ENCODE measurements at regions not wholly inside any gene's neighbourhood (a gene's known extent, or its start where the extent isn't known, plus 50 kb on each side); places are given as distances from the start of the nearest gene placed in this dataset.
A peak's percentile ranks its signal among the peaks of the same experiment; 100 is the strongest.
"Not testable (repeated sequence)": the region's sequence is repeated elsewhere in the genome, so short reads cannot be mapped to it uniquely, and the experiment has no call there.

GRCh38 chr15:70580286-70580685 is 183.1 kb downstream of the UACA start:
- intact Hi-C loops (cut with DNase I), result no loop called here
- no peak for ATAC-seq (ENCODE audit: poor library complexity)
- DNase-seq, result no peak

- DNase-seq (no peak), ATAC-seq (ENCODE audit: poor library complexity) (no peak)
- intact Hi-C loops (cut with DNase I), result no loop called here
Observed at GRCh38 chr15:70579766-70580165, 183.6 kb downstream of the UACA start.

- intact Hi-C loops (cut with DNase I), result no loop called here
- DNase-seq (no peak), ATAC-seq (ENCODE audit: poor library complexity) (no peak)
Observed at GRCh38 chr15:70578196-70578595, 185.2 kb downstream of the UACA start.

- no peak for ATAC-seq (ENCODE audit: poor library complexity)
- DNase-seq, result no peak
- intact Hi-C loops (cut with DNase I), result no loop called here
Observed at GRCh38 chr15:70576696-70577095, 186.7 kb downstream of the UACA start.

GRCh38 chr15:70576276-70576675 is 187.1 kb downstream of the UACA start:
- DNase-seq, result no peak
- intact Hi-C loops (cut with DNase I), result no loop called here
- ATAC-seq (ENCODE audit: poor library complexity), result no peak

- DNase-seq (no peak), ATAC-seq (ENCODE audit: poor library complexity) (no peak)
- intact Hi-C loops (cut with DNase I), result no loop called here
Observed at GRCh38 chr15:70575231-70576226, 187.8 kb downstream of the UACA start.

GRCh38 chr15:70574325-70574724 is 189.0 kb downstream of the UACA start:
- ATAC-seq (ENCODE audit: poor library complexity); DNase-seq; intact Hi-C loops (cut with DNase I): not testable (repeated sequence)

- DNase-seq (no peak), ATAC-seq (ENCODE audit: poor library complexity) (no peak)
- intact Hi-C loops (cut with DNase I), result no loop called here
Observed at GRCh38 chr15:70573121-70573850, 190.1 kb downstream of the UACA start.

- intact Hi-C loops (cut with DNase I), result loop anchor here (10.0 kb wide), 1 partner anchor 245 kb away; no protein-coding TSS in a partner anchor
- ATAC-seq (ENCODE audit: poor library complexity) (peak; percentile 45), DNase-seq (no peak)
Observed at GRCh38 chr15:70569714-70570231, 193.6 kb downstream of the UACA start.

GRCh38 chr15:70569091-70569713 is 194.2 kb downstream of the UACA start:
- intact Hi-C loops (cut with DNase I), result loop anchor here (10.0 kb wide), 1 partner anchor 246 kb away; no protein-coding TSS in a partner anchor
- no peak for DNase-seq
- ATAC-seq (ENCODE audit: poor library complexity), result peak; percentile 92

GRCh38 chr15:70566989-70567388 is 196.4 kb downstream of the UACA start:
- ATAC-seq (ENCODE audit: poor library complexity), result no peak
- intact Hi-C loops (cut with DNase I), result loop anchor here (10.0 kb wide), 1 partner anchor 248 kb away; no protein-coding TSS in a partner anchor
- no peak for DNase-seq

GRCh38 chr15:70566047-70566835 is 197.1 kb downstream of the UACA start:
- DNase-seq (no peak), ATAC-seq (ENCODE audit: poor library complexity) (no peak)
- intact Hi-C loops (cut with DNase I), result loop anchor here (10.0 kb wide), 1 partner anchor 249 kb away; no protein-coding TSS in a partner anchor

GRCh38 chr15:70563561-70564095 is 199.7 kb downstream of the UACA start:
- DNase-seq (no peak), ATAC-seq (ENCODE audit: poor library complexity) (no peak)
- intact Hi-C loops (cut with DNase I), result loop anchor here (10.0 kb wide), 1 partner anchor 251 kb away; no protein-coding TSS in a partner anchor

- DNase-seq (no peak), ATAC-seq (ENCODE audit: poor library complexity) (no peak)
- intact Hi-C loops (cut with DNase I), result loop anchor here (10.0 kb wide), 1 partner anchor 252 kb away; no protein-coding TSS in a partner anchor
Observed at GRCh38 chr15:70562906-70563305, 200.5 kb downstream of the UACA start.

- intact Hi-C loops (cut with DNase I), result loop anchor here (10.0 kb wide), 1 partner anchor 253 kb away; no protein-coding TSS in a partner anchor
- ATAC-seq (ENCODE audit: poor library complexity) (no peak), DNase-seq (no peak)
Observed at GRCh38 chr15:70561885-70562284, 201.5 kb downstream of the UACA start.

- no peak for ATAC-seq (ENCODE audit: poor library complexity)
- intact Hi-C loops (cut with DNase I), result loop anchor here (10.0 kb wide), 1 partner anchor 254 kb away; no protein-coding TSS in a partner anchor
- no peak for DNase-seq
Observed at GRCh38 chr15:70560617-70561328, 202.6 kb downstream of the UACA start.

Measured in Right ventricle myocardium superior (tissue), 1 donor.